ENCODE measurements at regions not wholly inside any gene's neighbourhood (a gene's known extent, or its start where the extent isn't known, plus 50 kb on each side); places are given as distances from the start of the nearest gene placed in this dataset.

GRCh38 chr2:157959249-157959648, 83.1 kb upstream of the ACVR1 start:
- H2BK120ac ChIP-seq (replicated peaks; ENCODE audit: low read depth, low read length), result no peak overlapping the region
- H3K23me2 ChIP-seq (ENCODE audit: low read depth, low read length), result no peaks in the 10 kb centered on the region
- no peak overlapping the region for H3K27ac ChIP-seq (ENCODE audit: low read depth, low read length)
- H4K5ac ChIP-seq (ENCODE audit: insufficient read length, low read depth, low read length), result no peak overlapping the region
- H4K8ac ChIP-seq (ENCODE audit: extremely low read depth, insufficient read depth, low read length), result no peak overlapping the region
- no peak overlapping the region for H2BK12ac ChIP-seq (ENCODE audit: low read depth, low read length)
- POLR2A ChIA-PET (ENCODE audit: partially characterized antibody), result no interaction called here
- H2BK15ac ChIP-seq (ENCODE audit: low read length), result no peak overlapping the region
- no peak overlapping the region for H2AFZ ChIP-seq (ENCODE audit: low read length)
- no peaks in the 10 kb centered on the region for H4K20me1 ChIP-seq (replicated peaks in 1 of 2; ENCODE audit: control insufficient read depth in 1 of 2, insufficient read depth in 2 of 2, low read length in 2 of 2)
- no peaks in the 10 kb centered on the region; a peak in 1 of 7 replicates for H3K4me1 ChIP-seq (replicated peaks in 1 of 4; ENCODE audit: control insufficient read depth in 3 of 4, insufficient read depth in 4 of 4, low read length in 3 of 4)
- H2BK20ac ChIP-seq (ENCODE audit: low read length), result no peak overlapping the region
- FAIRE-seq (no peak), DNase-seq (ENCODE audit: low read depth in 1 of 2, low spot score in 2 of 2) (no peak)
- H2BK5ac ChIP-seq (ENCODE audit: low read depth, low read length), result no peak overlapping the region
- no peak overlapping the region for H3K23ac ChIP-seq (ENCODE audit: insufficient read length)
- H3K79me2 ChIP-seq (ENCODE audit: control insufficient read depth in 1 of 2, insufficient read depth in 2 of 2, low read length in 2 of 2), result no peaks in the 10 kb centered on the region
- CTCF ChIA-PET (ENCODE audit: partially characterized antibody), result interaction anchor here (0.9 kb wide), 1 partner anchor 56 kb away, joined by 3 read pairs; no protein-coding TSS in a partner anchor
- H4K91ac ChIP-seq (replicated peaks; ENCODE audit: insufficient read length, low read length), result no peak overlapping the region
- H3K4me3 ChIP-seq (ENCODE audit: extremely low read depth in 1 of 4, insufficient read depth in 2 of 4, low read depth in 3 of 4, low read length in 4 of 4), result no peak overlapping the region
- H2AK5ac ChIP-seq (ENCODE audit: low read depth, low read length), result no peak overlapping the region
- H3K36me3 ChIP-seq (ENCODE audit: control insufficient read depth in 2 of 4, insufficient read depth in 4 of 4, low read length in 3 of 4), result no peaks in the 10 kb centered on the region
- H3K4me2 ChIP-seq (ENCODE audit: insufficient read depth in 1 of 2, low read depth in 2 of 2, low read length in 2 of 2), result no peak overlapping the region
- H3K4ac ChIP-seq (replicated peaks; ENCODE audit: insufficient read length, low read depth, low read length), result no peak overlapping the region
- H3K18ac ChIP-seq (ENCODE audit: extremely low read depth, low read length), result no peak overlapping the region
- H3K79me1 ChIP-seq (ENCODE audit: low read depth, low read length), result no peaks in the 10 kb centered on the region
- no peak overlapping the region for H3K14ac ChIP-seq (ENCODE audit: insufficient read length)
- H3K9ac ChIP-seq (replicated peaks in 1 of 4; ENCODE audit: extremely low read depth in 1 of 4, low read depth in 3 of 4, low read length in 3 of 4), result no peak overlapping the region
- 88% methylated on average over 3 of the region's 3 CpGs; no CpG with 5 or more reads in 1 of the 2 experiments for WGBS, 2 experiments (ENCODE audit: extremely low coverage in 1 of 2, insufficient coverage in 1 of 2, insufficient read length in 1 of 2, insufficient replicate concordance in 2 of 2, low coverage in 1 of 2, low lambda C conversion rate in 2 of 2, missing lambda C conversion rate in 1 of 2)
- no peak for TF ChIP-seq E2F6 (IDR thresholded peaks at IDR 0.05)
- TF ChIP-seq PHF8 (conservative IDR thresholded peaks at IDR 0.05; ENCODE audit: low read depth, low read length), result no peak
- TF ChIP-seq SIN3A (conservative IDR thresholded peaks at IDR 0.05 in 1 of 2, IDR thresholded peaks at IDR 0.05 in 1 of 2; ENCODE audit: low read depth in 1 of 2, low read length in 2 of 2), result no peak
- TF ChIP-seq ATF3 (IDR thresholded peaks at IDR 0.05; ENCODE audit: insufficient read depth, low read depth, low read length), result no peak
- TF ChIP-seq TBP (IDR thresholded peaks at IDR 0.05; ENCODE audit: low read depth, low read length), result no peak
- TF ChIP-seq MAX (IDR thresholded peaks at IDR 0.05), result no peak
- TF ChIP-seq CBX8 (IDR thresholded peaks at IDR 0.05; ENCODE audit: borderline replicate concordance, low read depth, low read length), result no peak
- H3K27me3 ChIP-seq (replicated peaks in 1 of 4; ENCODE audit: control insufficient read depth in 3 of 4, extremely low read depth in 1 of 4, insufficient read depth in 3 of 4, low read length in 3 of 4), result no peaks in the 10 kb centered on the region
- H3K9me3 ChIP-seq (ENCODE audit: insufficient read depth in 2 of 2, low read depth in 1 of 2, low read length in 1 of 2), result peaks cover 13 to 16% of the 10 kb centered on the region in 2 experiments; a peak in 3 of 4 replicates
- no peak overlapping the region for H3K56ac ChIP-seq (replicated peaks; ENCODE audit: insufficient read length, low read depth, low read length)

Measured in H1 (cell line).